ENCODE measurements at regions not wholly inside any gene's neighbourhood (a gene's known extent, or its start where the extent isn't known, plus 50 kb on each side); places are given as distances from the start of the nearest gene placed in this dataset.

DNA sequence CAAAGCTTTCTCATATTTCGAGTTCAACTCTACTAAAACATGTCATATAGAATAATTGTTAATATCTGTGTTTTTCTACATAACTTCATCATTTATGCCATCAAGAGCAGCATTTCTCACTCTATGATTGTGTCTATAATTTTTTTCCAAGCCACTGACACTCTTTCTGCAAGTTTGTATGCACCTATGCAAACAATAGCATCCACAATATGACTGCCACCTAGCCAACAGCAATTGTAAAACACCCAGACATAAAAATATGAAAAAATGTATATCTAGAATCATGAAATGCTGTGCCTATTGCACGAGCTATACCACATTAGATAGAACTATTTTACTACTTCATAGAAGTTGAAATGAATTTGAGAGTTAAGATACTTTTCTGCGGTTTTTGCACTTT, 286.5 kb upstream of the MARCKS start:
- in situ Hi-C loops (cut with HindIII; ENCODE audit: low sequenced_read_pairs) = no loop called here

DNA sequence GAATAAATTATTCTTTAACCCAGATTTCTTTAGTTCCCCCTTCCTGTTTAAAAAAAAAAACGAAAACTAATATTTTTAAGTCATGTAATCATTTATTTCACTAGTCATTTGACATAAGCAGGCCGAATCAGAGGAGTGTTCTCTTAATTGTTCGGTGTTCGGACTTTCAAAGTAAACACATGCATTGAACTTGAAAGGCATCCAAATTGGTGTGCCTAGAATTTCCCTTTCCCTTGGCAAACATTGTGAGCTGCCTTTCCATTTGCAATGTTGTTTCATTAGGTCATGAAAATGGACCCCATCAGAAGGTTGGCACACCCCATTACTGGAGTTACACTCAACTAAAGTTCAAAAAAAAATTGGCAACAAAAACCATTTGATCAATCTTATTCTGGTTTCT, 283.0 kb upstream of the MARCKS start:
- in situ Hi-C loops (cut with HindIII; ENCODE audit: low sequenced_read_pairs) = no loop called here

DNA sequence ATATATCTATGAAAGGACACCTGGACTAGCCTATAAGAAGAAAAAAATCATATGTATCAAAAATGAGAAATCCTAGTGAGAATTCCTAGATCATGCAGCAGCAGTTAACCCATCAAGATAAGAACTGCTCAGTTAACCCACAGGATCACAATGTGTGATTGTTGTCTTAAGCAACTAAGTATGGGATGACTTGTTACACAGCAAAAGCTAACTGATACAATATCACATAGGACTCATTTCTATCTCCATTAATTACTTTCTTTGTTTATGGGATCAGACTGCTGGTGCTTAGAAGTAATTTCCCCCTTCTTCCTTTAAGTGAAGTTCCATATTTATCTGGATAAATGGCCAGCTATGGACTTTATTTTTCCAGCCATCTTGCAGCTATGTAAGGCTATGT, 280.8 kb upstream of the MARCKS start:
- in situ Hi-C loops (cut with HindIII; ENCODE audit: low sequenced_read_pairs) = no loop called here

DNA sequence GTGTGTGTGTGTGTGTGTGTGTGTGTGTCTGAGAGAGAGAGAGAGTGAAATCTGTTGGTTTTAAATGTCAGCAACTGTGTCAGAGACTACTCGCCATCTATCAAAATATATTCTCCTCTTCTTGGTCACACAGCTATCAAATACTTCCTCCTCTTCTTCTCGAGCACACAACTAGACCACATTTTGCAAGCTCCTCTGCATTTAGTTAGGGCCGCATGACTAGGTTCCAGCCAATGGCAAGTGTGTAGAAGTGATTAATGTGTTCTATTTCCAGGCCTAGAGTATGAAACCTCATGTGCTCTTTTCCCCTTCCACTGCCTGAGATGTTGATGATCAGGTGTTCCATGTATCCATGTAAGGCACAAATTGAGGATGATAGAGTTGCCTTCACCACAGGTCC, 278.5 kb upstream of the MARCKS start:
- in situ Hi-C loops (cut with HindIII; ENCODE audit: low sequenced_read_pairs) = no loop called here

DNA sequence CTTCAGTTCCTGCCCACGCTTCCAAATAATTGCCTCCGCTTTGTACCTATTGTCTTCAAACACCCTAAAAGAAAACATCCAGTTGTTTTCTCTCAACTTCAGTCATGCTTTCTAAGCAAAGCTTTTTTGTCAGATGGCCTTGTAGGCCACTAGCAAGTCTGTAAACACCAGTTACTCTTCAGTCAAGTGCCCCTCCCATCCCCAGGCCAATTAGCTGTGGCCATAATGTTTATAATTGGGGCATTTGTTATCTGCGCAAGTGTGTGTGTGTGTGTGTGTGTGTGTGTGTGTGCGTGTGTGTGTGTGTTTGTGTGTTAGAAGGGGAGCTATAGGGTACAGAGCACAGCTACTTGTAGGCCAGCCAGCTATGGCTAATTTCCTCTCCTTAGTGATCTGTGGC, 272.4 kb upstream of the MARCKS start:
- in situ Hi-C loops (cut with HindIII; ENCODE audit: low sequenced_read_pairs) = no loop called here

DNA sequence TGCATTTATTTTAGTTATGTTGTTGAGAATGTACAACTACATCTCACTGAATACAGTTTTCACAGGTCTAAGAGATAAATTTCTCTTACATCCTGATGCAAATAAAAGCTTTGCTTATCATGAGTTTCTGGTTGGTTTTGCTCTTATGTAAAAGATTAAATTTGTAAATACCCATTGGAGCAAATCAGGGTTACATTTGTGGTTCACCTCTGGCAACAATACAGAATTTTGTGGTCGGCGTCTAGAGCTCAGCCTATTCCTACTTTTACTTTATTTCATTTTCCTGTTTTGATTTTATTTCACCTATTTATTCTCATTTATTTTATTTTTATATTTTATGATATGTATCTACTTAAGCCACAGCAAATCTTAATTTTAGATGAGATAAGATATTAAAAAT, 271.9 kb upstream of the MARCKS start:
- in situ Hi-C loops (cut with HindIII; ENCODE audit: low sequenced_read_pairs) = no loop called here

DNA sequence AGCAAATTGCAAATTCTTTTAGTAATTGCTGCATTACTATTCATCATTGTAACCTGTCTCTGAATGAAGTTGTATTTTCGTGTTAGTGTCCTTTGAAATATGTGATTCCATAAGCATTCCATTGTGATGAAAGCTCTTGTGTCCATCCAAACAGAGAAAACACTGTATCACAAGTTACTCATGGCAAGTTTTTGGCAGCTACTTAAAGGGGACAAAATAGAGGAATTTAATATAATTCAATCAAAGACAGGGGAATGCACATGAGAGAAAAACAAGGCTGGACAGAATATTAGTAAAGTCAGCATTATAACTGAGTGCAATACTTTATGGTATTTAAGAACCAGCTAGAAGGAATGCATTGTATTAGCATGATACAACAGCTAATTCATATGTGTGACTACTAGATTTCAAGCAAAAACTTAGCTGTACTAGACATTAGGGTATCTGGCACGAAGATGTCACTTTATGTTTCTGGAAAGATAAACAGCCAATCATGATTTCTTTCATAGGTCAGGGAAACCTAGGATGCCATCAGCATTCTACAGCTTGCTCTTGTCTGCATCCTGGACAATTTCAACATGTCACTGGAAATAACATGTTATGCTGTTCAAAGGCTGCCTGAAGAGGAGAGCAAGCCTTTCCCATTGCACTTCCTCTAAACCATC, 270.6 kb upstream of the MARCKS start:
- in situ Hi-C loops (cut with HindIII; ENCODE audit: low sequenced_read_pairs) = no loop called here

DNA sequence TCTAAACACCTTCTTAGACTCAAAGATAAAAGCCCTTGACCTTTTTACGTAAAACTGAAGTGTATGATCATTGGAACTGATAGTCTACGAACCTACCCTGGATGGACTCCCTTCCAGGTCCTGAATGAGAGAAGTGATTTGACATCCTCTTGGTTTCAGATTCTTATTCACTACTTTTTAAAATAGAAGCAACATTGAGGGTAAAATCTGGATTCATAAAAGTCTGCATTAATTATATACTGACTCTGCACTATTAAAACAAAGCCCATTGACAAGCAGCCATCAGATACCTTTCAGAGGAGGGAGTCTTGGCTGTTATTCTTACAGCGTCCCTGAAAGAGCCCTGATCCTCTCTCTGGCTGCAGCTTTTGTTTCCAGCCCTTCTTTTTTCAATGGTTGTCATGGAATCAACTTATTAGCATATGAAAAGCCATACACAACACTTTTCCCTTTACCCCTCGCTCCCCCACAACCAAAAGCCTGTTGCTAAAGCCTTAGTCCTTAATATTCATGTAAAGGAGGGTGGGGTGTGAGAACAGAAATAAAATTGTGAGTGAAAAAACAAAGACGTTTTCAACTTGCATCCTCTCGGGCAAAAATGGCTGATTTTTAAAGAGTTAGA, 270.0 kb upstream of the MARCKS start:
- in situ Hi-C loops (cut with HindIII; ENCODE audit: low sequenced_read_pairs) = no loop called here

DNA sequence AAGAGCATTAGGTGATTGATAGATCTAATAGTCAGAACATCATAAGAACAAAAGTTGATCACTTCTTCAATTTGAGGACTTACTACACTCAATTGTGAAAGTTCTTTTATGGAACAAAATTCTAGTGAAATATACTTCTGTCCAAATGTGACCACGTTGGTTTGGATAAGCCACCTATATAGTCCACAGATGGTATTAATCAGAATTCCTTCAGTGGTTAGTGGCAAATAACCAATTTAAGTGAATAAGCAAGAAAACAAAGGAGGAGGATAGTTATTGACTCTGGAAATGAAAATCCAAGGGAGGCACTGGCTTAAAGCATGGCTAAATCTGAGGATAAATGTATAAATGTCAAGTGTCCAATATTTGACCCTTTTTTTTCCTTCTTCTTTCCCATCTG, 268.5 kb upstream of the MARCKS start:
- in situ Hi-C loops (cut with HindIII; ENCODE audit: low sequenced_read_pairs) = no loop called here

DNA sequence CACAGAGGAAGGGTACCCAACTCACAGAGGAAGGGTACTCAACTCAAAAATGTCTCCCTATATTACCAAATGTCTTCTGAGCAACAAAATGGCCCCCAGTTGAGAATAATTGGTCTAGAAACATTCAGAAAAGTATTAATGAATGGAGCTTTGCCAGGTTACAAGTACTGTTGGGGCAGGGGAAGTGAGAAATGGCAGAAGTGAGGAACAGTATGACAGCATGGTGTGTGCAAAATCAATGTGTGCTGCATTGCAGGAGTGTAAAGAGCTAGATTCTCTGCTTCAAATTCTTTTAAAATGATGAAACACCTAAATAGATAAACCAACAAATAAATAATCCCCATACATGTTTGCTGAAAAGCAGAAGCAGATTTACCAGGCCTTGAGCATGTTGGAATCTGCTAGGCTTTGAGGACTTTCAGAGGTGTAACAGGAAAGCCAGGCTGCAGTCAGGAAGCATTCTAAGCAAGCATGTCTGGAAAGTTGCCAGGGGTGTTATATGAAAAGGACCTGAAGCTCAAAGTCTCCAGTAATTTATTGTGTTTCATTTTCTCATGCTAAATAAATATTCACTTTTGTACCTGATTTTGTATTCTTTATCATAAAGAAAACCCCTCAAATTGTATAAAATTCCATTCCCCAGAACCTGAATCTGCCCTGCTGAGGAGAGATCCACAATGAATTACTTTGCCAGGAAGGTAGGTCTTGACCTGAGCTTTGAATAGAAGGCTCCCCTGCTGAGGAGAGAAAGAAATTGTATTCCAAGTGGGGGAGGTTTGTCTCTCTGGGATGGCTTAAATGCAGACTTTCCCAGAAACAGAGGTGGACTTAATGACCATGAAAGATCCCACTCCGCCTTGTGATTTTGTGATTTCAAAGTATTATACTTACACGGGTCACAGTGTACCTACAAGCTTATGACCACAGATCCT, 265.0 kb upstream of the MARCKS start:
- in situ Hi-C loops (cut with HindIII; ENCODE audit: low sequenced_read_pairs) = no loop called here

DNA sequence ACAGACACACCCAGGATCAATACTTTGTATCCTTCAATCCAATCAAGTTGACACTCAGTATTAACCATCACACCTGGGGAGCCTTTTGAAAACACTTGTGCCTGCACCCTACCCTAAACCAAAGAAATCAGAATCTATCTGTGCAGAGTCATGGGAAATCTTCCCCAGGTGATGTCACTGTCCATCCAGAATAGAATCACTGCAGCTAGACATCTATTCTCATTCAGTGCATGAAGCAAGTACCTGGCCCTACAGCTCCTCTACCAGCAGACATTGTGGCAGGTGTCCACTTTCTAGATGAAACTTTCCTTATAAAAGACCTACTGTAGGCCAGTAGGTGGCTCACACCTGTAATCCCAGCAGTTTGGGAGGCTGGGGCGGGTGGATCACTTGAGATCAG, 262.4 kb upstream of the MARCKS start:
- in situ Hi-C loops (cut with HindIII; ENCODE audit: low sequenced_read_pairs) = no loop called here

DNA sequence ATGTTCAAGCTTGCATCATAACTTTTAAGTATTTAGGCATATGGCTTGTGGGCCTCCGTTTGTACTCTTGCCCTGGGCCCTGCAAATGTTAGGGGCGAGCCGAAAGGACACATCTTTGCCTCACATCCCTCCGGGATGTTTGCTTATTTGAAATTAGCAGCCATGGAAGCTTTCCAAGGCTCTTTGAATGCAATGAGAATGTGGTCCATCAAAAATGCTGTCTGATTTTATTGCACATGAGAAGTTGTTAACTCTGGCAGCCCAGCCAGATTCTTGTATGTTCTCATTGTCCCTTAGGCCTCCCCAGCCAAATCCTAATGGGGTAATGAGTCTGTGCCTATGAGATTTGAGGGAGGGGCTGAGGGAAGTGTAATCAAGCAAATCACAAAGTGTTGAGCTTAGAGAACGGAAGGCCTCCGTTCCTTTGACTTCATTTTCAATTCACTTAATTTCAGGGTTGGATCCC, 261.2 kb upstream of the MARCKS start:
- in situ Hi-C loops (cut with HindIII; ENCODE audit: low sequenced_read_pairs) = no loop called here

DNA sequence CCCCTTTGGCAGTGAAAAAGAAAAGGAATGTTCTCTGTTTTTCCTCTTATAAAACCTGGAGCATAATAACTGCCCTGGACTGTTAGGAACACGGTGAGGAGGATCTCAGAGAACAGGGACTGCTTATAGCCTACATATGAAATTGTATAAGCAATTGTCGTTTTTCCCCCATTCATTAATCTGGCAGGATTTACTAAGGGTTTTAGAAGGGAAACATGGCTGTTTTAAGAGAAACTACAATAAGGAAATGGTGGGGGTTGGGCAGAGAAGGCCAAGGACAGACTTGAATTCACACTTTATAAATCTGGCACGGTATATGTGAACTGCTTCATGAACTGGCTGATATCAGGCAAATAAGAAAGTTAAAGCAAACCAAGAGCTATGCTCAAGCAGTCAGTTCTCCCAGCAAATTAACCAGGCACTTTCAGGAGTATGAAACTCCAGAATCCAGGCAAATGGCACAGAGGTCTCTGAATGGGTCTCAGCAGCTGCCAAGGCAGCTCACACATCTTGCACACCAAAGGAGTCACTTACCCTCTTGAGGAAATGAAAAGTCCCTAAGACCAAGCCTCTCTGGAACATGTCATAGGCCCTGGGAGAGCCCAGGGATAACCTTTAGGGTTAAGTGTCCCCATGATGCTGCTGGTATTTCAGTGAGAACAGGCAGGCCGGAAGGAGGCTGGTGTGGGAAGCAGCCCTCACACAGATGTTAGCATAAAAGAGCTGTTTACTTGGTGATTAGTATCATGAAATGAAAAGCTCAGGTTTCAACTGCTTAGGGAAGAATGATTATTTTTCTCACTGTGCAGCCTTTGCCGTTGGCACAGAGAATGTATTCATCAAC, 260.5 kb upstream of the MARCKS start:
- in situ Hi-C loops (cut with HindIII; ENCODE audit: low sequenced_read_pairs) = no loop called here

DNA sequence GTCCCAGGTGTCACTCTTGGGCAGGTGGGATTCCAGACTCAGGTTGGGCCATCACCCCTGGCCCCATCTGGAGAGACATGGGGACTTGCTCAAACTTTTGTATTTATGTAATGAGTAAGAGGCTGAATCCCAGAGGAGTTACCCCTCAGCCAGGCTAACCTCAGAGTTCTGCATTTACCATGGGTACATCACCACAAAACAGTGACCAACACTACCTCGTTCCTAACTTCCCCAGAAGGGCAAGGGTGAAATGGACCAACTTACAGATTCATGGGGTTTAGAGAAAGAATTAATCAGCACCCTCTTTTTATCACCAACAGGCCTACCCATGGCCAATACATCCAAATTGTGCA, 259.9 kb upstream of the MARCKS start:
- in situ Hi-C loops (cut with HindIII; ENCODE audit: low sequenced_read_pairs) = no loop called here

DNA sequence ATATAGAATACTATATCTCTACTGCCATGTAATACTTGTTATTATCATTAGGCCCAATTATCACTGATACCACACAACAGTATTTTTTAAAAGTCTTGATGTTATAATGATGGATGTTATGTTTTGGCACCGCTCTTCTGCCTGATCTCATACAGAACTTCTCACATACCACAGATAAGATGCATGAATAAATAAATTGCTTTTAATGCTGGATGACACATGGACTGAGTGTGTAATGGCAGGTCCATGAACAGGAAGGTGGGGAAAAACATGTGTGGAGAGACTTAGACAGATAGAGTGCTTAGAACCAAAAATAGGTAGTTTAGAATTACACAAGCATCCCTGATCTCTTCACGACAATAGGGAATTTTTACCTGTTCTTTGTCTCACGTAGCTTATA, 258.4 kb upstream of the MARCKS start:
- in situ Hi-C loops (cut with HindIII; ENCODE audit: low sequenced_read_pairs) = no loop called here

DNA sequence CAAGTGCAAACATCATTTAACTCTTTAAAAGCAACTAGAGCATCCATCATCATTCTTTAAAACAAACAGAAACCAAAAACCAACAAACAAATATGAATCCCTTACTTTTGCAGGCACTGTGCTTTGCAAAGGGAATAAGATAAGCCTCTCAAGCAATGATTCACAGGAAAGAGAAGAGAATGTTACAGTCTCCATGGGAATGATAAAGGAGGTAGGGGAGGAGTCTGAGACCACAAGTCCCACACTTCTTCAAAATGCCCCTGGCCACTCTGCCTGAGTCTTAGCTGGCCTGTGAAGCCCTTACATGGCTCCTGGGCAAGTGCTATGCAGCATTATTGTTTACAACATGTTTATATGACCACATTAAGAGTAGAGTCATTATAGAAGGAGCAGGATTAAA, 257.7 kb upstream of the MARCKS start:
- in situ Hi-C loops (cut with HindIII; ENCODE audit: low sequenced_read_pairs) = no loop called here

DNA sequence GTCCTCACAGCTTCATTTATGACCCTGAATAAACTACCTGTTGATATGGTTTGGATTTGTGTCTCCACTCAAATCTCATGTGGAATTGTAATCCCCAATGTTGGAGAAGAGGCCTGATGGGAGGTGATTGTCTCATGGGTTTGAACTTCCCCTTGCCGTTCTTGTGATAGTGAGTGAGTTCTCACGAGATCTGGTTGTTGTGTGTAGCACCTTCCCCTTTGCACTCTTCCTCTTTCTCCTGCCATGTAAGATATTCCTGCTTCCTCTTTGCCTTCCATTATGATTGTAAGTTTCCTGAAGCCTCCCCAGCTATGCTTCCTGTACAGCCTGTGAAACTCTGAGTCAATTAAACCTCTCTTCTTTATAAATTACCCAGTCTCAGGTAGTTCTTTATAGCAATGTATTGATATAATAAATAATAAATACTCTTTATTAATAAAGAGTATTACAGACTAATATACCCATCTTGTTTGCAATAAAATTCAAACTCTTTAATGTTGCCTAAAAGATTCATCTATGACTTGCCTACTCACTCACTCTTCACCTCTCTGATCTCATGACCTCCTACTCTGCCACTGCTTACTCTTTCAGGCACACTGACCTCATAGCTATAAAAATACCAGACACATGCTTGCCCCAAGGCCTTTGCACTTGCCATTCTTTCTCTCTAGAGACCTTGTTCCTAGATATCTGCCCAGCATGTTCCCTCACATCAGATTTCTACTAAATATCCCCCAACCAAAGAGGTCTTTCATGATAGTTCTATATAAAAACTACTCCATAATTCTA, 256.4 kb upstream of the MARCKS start:
- in situ Hi-C loops (cut with HindIII; ENCODE audit: low sequenced_read_pairs) = no loop called here

DNA sequence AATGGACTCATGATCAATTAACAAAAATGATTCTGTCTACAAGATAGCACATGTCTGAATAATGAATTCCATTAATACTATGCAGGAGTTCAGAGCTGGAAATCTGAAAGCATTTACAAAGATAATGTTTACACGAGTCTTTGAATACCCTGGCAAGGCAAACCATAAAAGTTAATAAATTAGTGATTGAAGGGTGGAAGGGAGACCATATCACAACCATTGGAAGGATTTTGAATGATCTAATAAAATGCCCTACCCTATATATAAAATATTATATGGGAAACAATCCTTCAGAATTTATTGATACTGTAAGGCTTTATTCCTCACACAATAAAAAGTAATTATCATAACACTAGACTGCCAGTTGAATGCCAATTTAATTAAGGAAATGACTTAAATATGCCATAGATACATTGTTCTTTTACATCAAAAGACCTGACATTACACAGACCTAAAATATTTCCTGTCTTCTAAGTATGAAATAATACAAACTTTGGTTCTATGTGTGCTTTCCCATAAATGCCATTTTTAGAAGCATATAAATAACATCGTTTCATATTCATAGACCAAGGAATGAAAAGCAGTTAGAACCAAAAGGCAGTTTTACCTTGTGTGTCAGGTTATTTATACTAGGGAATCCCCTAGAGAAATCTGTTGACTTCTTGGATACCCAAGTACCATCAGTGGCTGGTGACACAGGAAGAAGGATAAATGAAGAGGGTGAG, 249.2 kb upstream of the MARCKS start:
- in situ Hi-C loops (cut with HindIII; ENCODE audit: low sequenced_read_pairs) = no loop called here

DNA sequence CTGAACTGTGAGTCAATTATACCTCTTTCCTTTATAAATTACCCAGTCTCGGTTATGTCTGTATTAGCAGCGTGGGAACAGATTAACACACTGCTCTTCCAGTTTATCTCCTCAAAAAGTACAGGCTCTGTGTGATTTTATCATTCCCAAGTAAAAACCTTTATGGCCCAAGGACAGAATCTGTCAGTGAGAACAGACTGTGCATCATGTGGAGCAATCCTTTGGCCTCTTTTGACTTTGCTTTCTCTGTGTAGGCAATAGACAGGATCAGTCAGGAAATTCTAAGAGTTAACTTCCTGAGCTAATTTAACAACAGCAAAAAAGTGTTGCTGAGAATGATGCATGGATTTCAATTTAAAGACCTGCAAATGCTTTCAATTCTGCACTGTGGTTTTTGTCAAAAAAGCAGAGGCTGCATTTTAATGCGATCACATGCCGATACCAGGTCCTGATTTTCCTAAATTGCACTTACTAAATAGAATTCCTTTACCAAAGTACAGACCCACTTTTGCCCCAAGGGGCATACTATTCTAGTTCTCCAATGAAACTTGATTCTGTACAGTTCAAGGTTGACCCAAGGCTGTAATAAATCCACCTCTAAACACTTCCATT, 246.7 kb upstream of the MARCKS start:
- in situ Hi-C loops (cut with HindIII; ENCODE audit: low sequenced_read_pairs) = no loop called here
